ENCODE measurements at regions not wholly inside any gene's neighbourhood (a gene's known extent, or its start where the extent isn't known, plus 50 kb on each side); places are given as distances from the start of the nearest gene placed in this dataset.

- DNase-seq, result no peak
Observed at GRCh38 chr11:82676483-82677094, 57.1 kb downstream of the FAM181B start.

- no peak for DNase-seq
Observed at GRCh38 chr11:82675838-82676237, 57.8 kb downstream of the FAM181B start.

GRCh38 chr11:82673631-82674030, 60.0 kb downstream of the FAM181B start:
- no peak for DNase-seq

GRCh38 chr11:82671451-82671850, 62.2 kb downstream of the FAM181B start:
- no peak for DNase-seq

- DNase-seq, result no peak
Observed at GRCh38 chr11:82663535-82663934, 70.1 kb downstream of the FAM181B start.

GRCh38 chr11:82653752-82654151, 79.9 kb downstream of the FAM181B start:
- no peak for DNase-seq

- no peak for DNase-seq
Observed at GRCh38 chr11:82639251-82639650, 94.4 kb downstream of the FAM181B start.

- no peak for DNase-seq
Observed at GRCh38 chr11:82636615-82637014, 97.0 kb downstream of the FAM181B start.

- DNase-seq, result no peak
Observed at GRCh38 chr11:82634091-82634490, 99.6 kb downstream of the FAM181B start.

GRCh38 chr11:82631722-82632630, 101.7 kb downstream of the FAM181B start:
- no peak for DNase-seq

GRCh38 chr11:82610671-82611070, 123.0 kb downstream of the FAM181B start:
- no peak for DNase-seq

- DNase-seq, result no peak
Observed at GRCh38 chr11:82606738-82607137, 126.9 kb downstream of the FAM181B start.

- no peak for DNase-seq
Observed at GRCh38 chr11:82601711-82602110, 132.0 kb downstream of the FAM181B start.

GRCh38 chr11:82599836-82600235, 133.8 kb downstream of the FAM181B start:
- no peak for DNase-seq

- no peak for DNase-seq
Observed at GRCh38 chr11:82586581-82586980, 147.1 kb downstream of the FAM181B start.

- no peak for DNase-seq
Observed at GRCh38 chr11:82577246-82577645, 156.4 kb downstream of the FAM181B start.

- no peak for DNase-seq
Observed at GRCh38 chr11:82560836-82561235, 172.8 kb downstream of the FAM181B start.

- DNase-seq, result no peak
Observed at GRCh38 chr11:82559609-82560008, 174.1 kb downstream of the FAM181B start.

- no peak for DNase-seq
Observed at GRCh38 chr11:82557274-82557673, 176.4 kb downstream of the FAM181B start.

GRCh38 chr11:82556210-82556609, 177.5 kb downstream of the FAM181B start:
- DNase-seq, result no peak

GRCh38 chr11:82546661-82547557, 186.8 kb downstream of the FAM181B start:
- no peak for DNase-seq

- DNase-seq, result no peak
Observed at GRCh38 chr11:82539669-82540068, 194.0 kb downstream of the FAM181B start.

GRCh38 chr11:82536706-82537105, 197.0 kb downstream of the FAM181B start:
- DNase-seq, result no peak

Data from DMS79 treated with DMSO at 0.1 percent for 48 hours (cell line).